ENCODE measurements at regions not wholly inside any gene's neighbourhood (a gene's known extent, or its start where the extent isn't known, plus 50 kb on each side); places are given as distances from the start of the nearest gene placed in this dataset.

- Mint-ChIP-seq H3K27me3 (peaks cover 32% of the 10 kb centered on the region), H3K4me1 (no peaks in the 10 kb centered on the region), H3K27ac (no peak overlapping the region), H3K36me3 (ENCODE audit: low read depth) (no peaks in the 10 kb centered on the region), H3K4me3 (no peak overlapping the region)
- ATAC-seq, result no peak
- DNase-seq, result no peak
- no peaks in the 10 kb centered on the region for H3K9me3 ChIP-seq (ENCODE audit: control insufficient read depth, low read length, poor library complexity, severe bottlenecking)
Measured at GRCh38 chr9:69981686-69982445, 61.8 kb upstream of the MAMDC2 start.

- no peaks in the 10 kb centered on the region for H3K9me3 ChIP-seq (ENCODE audit: control insufficient read depth, low read length, poor library complexity, severe bottlenecking)
- H3K4me1 Mint-ChIP-seq, result peaks cover 1% of the 10 kb centered on the region
- no peaks in the 10 kb centered on the region for H3K36me3 Mint-ChIP-seq (ENCODE audit: low read depth)
- no peak for ATAC-seq
- H3K4me3 Mint-ChIP-seq, result no peak overlapping the region
- no peak overlapping the region for H3K27ac Mint-ChIP-seq
- H3K27me3 Mint-ChIP-seq, result peaks cover 26% of the 10 kb centered on the region
- no peak for DNase-seq
Measured at GRCh38 chr9:69984831-69985230, 58.8 kb upstream of the MAMDC2 start.

GRCh38 chr9:69985971-69986370 lies 57.7 kb upstream of the MAMDC2 start:
- no peaks in the 10 kb centered on the region for H3K9me3 ChIP-seq (ENCODE audit: control insufficient read depth, low read length, poor library complexity, severe bottlenecking)
- DNase-seq (no peak), ATAC-seq (no peak)
- peaks cover 35% of the 10 kb centered on the region for H3K27me3 Mint-ChIP-seq
- H3K4me3 Mint-ChIP-seq, result no peak overlapping the region
- no peak overlapping the region for H3K27ac Mint-ChIP-seq
- H3K4me1 Mint-ChIP-seq, result peaks cover 2% of the 10 kb centered on the region
- H3K36me3 Mint-ChIP-seq (ENCODE audit: low read depth), result no peaks in the 10 kb centered on the region

GRCh38 chr9:69986970-69987369 lies 56.7 kb upstream of the MAMDC2 start:
- Mint-ChIP-seq H3K4me1 (peaks cover 2% of the 10 kb centered on the region), H3K4me3 (no peak overlapping the region), H3K27ac (no peak overlapping the region), H3K27me3 (peaks cover 38% of the 10 kb centered on the region), H3K36me3 (ENCODE audit: low read depth) (no peaks in the 10 kb centered on the region)
- no peaks in the 10 kb centered on the region for H3K9me3 ChIP-seq (ENCODE audit: control insufficient read depth, low read length, poor library complexity, severe bottlenecking)
- ATAC-seq (no peak), DNase-seq (no peak)

GRCh38 chr9:69987457-69987856 lies 56.2 kb upstream of the MAMDC2 start:
- DNase-seq, result no peak
- H3K36me3 Mint-ChIP-seq (ENCODE audit: low read depth), result no peaks in the 10 kb centered on the region
- H3K4me3 Mint-ChIP-seq, result no peak overlapping the region
- peaks cover 2% of the 10 kb centered on the region for H3K4me1 Mint-ChIP-seq
- ATAC-seq, result no peak
- peaks cover 39% of the 10 kb centered on the region for H3K27me3 Mint-ChIP-seq
- H3K9me3 ChIP-seq (ENCODE audit: control insufficient read depth, low read length, poor library complexity, severe bottlenecking), result no peaks in the 10 kb centered on the region
- H3K27ac Mint-ChIP-seq, result peak overlapping the region; percentile 5

GRCh38 chr9:69993110-69993509 lies 50.5 kb upstream of the MAMDC2 start:
- DNase-seq, result no peak
- H3K4me3 Mint-ChIP-seq, result no peak overlapping the region
- no peak overlapping the region for H3K27ac Mint-ChIP-seq
- ATAC-seq, result no peak
- H3K36me3 Mint-ChIP-seq (ENCODE audit: low read depth), result no peaks in the 10 kb centered on the region
- H3K4me1 Mint-ChIP-seq, result peaks cover 2% of the 10 kb centered on the region
- H3K27me3 Mint-ChIP-seq, result peaks cover 30% of the 10 kb centered on the region
- no peaks in the 10 kb centered on the region for H3K9me3 ChIP-seq (ENCODE audit: control insufficient read depth, low read length, poor library complexity, severe bottlenecking)

Measured in T-helper 17 cell (primary cell).